ENCODE measurements at regions not wholly inside any gene's neighbourhood (a gene's known extent, or its start where the extent isn't known, plus 50 kb on each side); places are given as distances from the start of the nearest gene placed in this dataset.

- no peak overlapping the region for H3K4me3 ChIP-seq (ENCODE audit: low read length in 3 of 3)
- H3K36me3 ChIP-seq (ENCODE audit: control insufficient read depth in 2 of 3, insufficient read depth in 3 of 3, low read length in 3 of 3): no peaks in the 10 kb centered on the region
- DNase-seq (no peak), FAIRE-seq (no peak)
- H3K9ac ChIP-seq (ENCODE audit: low read length in 3 of 3): no peak overlapping the region
- no peaks in the 10 kb centered on the region for H3K27me3 ChIP-seq (ENCODE audit: control insufficient read depth, insufficient read depth, low read length)
- no peaks in the 10 kb centered on the region for H3K9me3 ChIP-seq (ENCODE audit: control insufficient read depth in 2 of 3, insufficient read depth in 1 of 3, low read length in 3 of 3)
- intact Hi-C loops (cut with DNase I): no loop called here
- H3K27ac ChIP-seq (ENCODE audit: low read depth in 2 of 2, low read length in 2 of 2): no peak overlapping the region
- no peak for TF ChIP-seq CTCF (IDR thresholded peaks at IDR 0.05; ENCODE audit: borderline replicate concordance, extremely low read depth, insufficient read depth)
- no peaks in the 10 kb centered on the region for H3K4me1 ChIP-seq (ENCODE audit: control insufficient read depth in 2 of 3, insufficient read depth in 2 of 3, low read depth in 1 of 3, low read length in 3 of 3)
Measured at GRCh38 chr4:159021597-159022385, 81.1 kb upstream of the RAPGEF2 start.

- intact Hi-C loops (cut with DNase I): no loop called here
- no peak overlapping the region for H3K9ac ChIP-seq (ENCODE audit: low read length in 3 of 3)
- FAIRE-seq: no peak
Measured at GRCh38 chr4:159023741-159024140, 79.1 kb upstream of the RAPGEF2 start.

GRCh38 chr4:159024266-159024665 is 78.6 kb upstream of the RAPGEF2 start:
- intact Hi-C loops (cut with DNase I): no loop called here

More at GRCh38 chr4:159023741-159024140, 79.1 kb upstream of the RAPGEF2 start:
- no peaks in the 10 kb centered on the region for H3K36me3 ChIP-seq (ENCODE audit: control insufficient read depth in 2 of 3, insufficient read depth in 3 of 3, low read length in 3 of 3)
- DNase-seq: no peak
- H3K27ac ChIP-seq (ENCODE audit: low read depth in 2 of 2, low read length in 2 of 2): no peak overlapping the region
- TF ChIP-seq CTCF (IDR thresholded peaks at IDR 0.05; ENCODE audit: borderline replicate concordance, extremely low read depth, insufficient read depth): no peak
- no peaks in the 10 kb centered on the region for H3K4me1 ChIP-seq (ENCODE audit: control insufficient read depth in 2 of 3, insufficient read depth in 2 of 3, low read depth in 1 of 3, low read length in 3 of 3)
- H3K4me3 ChIP-seq (ENCODE audit: low read length in 3 of 3): no peak overlapping the region
- H3K27me3 ChIP-seq (ENCODE audit: control insufficient read depth, insufficient read depth, low read length): no peaks in the 10 kb centered on the region
- H3K9me3 ChIP-seq (ENCODE audit: control insufficient read depth in 2 of 3, insufficient read depth in 1 of 3, low read length in 3 of 3): no peaks in the 10 kb centered on the region

More at GRCh38 chr4:159024266-159024665, 78.6 kb upstream of the RAPGEF2 start:
- DNase-seq: no peak
- Histone ChIP-seq H3K4me3 (ENCODE audit: low read length in 3 of 3) (no peak overlapping the region), H3K27me3 (ENCODE audit: control insufficient read depth, insufficient read depth, low read length) (no peaks in the 10 kb centered on the region), H3K27ac (ENCODE audit: low read depth in 2 of 2, low read length in 2 of 2) (no peak overlapping the region), H3K9me3 (ENCODE audit: control insufficient read depth in 2 of 3, insufficient read depth in 1 of 3, low read length in 3 of 3) (no peaks in the 10 kb centered on the region), H3K4me1 (ENCODE audit: control insufficient read depth in 2 of 3, insufficient read depth in 2 of 3, low read depth in 1 of 3, low read length in 3 of 3) (no peaks in the 10 kb centered on the region), H3K9ac (ENCODE audit: low read length in 3 of 3) (no peak overlapping the region), H3K36me3 (ENCODE audit: control insufficient read depth in 2 of 3, insufficient read depth in 3 of 3, low read length in 3 of 3) (no peaks in the 10 kb centered on the region)
- no peak for TF ChIP-seq CTCF (IDR thresholded peaks at IDR 0.05; ENCODE audit: borderline replicate concordance, extremely low read depth, insufficient read depth)
- no peak for FAIRE-seq

Measured in kidney (tissue), 13 donors.